HG02623 (cell line): ENCODE measurements at regions not wholly inside any gene's neighbourhood (a gene's known extent, or its start where the extent isn't known, plus 50 kb on each side); places are given as distances from the start of the nearest gene placed in this dataset.

Experiments
- ATAC-seq: cut with Tn5 transposase; IDR thresholded peaks from one replicate; pipeline ENCODE4 v1.9.1; 2021; ENCODE audit warnings: moderate library complexity; ENCODE audit not compliant: unreplicated experiment

DNA sequence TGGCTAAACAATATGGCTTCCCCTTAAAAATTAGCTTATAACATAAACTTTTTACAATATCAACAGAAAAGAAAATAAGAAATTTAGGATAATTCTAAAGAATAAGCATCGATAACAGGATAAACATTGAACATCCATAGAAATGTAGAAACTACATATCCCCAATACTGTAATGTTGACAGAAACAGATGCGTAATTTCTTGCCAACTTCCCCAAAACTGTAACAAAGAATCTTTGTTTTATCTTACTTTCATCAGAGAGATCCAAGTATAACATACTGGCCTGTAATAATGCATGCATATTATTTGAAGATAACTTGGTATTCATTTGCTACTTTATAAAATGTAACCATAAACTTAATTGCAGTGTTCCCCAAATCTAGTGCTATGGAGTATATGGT lies 339.9 kb downstream of the ARL4A start:
- ATAC-seq, result no peak

DNA sequence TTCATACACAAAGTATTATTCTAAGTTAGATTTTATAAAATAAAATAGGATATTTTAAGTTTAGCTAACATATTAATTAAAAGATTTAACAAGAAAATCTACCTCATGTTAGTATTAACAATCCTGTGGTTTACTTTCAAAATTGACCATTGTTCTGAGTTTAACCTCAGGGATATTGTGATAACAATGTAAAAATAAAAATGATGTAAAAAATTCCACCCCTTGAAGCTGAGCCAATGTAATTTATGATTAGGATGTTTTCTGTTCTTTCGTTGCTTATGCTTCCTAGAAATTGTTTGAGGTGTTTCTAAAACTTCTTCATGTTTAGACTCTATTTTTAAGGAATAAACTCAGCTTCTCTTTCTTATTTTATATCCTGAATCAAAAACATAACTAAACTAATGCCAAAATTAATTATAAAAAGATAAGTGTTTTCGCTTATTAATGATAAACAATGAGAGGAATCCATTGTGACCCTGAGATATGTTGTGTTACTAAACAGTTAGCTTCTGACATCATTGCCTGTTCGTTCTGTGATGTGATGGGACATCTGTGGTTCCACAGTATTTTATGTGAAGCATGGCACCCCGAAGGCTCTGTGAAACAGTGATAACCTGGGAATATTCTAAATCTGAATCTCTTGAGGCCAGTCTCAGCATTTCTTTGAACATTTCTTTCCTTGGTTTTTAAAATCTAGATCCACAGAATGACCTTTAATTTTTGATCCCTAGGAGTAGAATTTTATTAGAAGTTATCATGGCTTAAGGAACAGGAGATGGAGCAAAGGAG lies 340.8 kb downstream of the ARL4A start:
- ATAC-seq, result no peak

DNA sequence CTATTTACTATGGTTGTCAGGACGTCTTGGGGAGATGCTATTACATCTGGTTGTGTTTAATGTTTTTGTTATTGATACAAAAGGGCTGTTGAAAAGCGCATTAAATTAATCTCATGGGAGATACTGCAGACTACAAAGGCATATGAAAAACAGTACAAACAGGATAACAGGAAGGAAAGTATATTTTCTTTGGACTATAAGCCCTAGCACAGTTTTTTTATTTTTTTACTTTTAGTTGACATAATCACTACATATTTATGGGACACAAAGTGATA lies 341.3 kb downstream of the ARL4A start:
- ATAC-seq, result no peak

DNA sequence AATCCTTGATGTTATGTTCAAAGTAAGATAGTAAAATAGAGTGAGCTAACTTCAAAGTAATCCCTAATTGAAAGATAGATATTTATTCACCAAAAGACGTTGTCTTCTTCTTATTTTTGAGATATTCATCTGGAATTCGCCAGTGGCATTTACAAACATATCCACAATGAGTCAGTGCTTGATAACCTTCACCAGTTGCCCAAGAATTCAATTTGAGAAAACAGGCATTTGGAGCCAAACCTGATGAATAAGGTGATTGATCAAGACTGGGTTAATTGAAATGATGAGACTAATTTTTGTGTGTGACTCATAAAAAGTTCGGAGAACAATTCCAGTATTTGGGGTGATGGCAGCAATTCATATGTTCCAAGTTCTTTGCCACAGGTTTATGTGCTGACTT lies 344.0 kb downstream of the ARL4A start:
- no peak for ATAC-seq

DNA sequence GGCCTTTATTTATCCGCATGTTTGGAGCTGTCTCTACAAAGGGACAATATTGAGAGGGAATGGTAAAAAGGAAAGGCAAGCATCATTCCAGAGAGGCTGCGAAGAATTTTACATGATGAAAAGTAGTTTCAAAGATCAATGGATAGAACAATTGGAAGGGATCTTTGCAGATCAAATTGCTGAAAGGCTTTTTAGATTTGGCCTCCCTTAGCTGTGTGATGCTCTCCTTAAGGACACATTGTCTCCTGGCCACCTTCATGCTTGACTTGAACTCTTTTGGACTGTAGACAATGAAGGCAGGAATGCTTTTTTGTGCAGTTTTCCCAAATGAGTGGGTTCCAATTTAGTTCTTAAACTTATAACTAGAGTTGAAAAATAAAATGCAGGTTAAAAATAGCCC lies 344.7 kb downstream of the ARL4A start:
- no peak for ATAC-seq

DNA sequence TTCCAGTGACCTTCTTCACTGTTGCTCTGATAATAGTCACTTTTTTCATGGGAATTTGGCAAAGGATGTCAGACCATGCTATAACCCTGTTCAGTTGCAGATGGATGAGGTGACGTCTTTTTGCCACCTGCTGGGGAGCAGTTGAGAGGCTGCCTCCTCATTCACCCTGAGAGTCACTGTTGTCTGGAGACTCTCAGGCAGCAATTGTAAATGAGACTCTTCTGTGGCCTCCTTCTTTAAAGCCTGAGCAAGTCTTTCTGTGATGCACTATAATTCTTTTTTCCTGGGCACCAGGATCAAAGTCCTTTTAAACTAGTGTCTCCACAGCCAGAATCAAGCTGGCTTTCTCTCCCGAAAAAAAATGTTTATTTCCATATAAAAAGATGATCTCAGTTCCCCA lies 345.1 kb downstream of the ARL4A start:
- ATAC-seq, result no peak

DNA sequence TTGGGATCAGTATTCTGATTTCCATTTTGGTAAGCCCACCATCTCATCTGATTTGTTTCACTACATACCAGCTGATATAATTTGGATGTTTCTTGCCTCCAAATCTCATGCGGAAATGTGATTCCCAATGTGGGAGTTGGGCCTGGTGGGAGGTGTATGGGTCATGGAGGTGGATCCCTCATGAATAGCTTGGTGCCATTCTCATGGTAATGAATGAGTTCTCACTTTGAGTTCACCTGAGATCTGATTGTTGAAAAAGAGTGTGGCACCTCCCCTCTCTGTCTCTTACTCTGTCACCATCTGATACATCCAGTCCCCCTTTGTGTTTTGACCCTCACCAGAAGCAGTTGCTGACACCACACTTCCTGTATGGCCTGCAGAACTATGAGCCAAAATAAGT lies 347.3 kb downstream of the ARL4A start:
- no peak for ATAC-seq

DNA sequence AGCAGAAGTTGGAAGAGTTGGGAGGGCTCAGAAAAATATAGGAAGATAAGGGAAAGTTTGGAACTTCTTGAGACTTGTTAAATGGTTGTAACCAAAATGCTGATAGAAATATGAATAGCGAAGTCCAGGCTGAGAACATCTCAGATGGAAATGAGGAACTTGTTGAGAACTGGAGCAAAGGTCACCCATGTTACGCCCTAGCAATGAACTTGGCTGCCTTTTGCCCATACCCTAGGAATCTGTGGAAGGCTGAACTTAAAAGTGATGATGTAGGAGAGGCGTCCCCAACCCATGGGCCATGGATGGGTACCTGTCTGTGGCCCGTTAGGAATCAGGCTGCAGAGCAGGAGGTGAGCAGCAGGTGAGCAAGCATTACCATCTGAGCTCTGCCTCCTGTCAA lies 347.8 kb downstream of the ARL4A start:
- ATAC-seq, result no peak

DNA sequence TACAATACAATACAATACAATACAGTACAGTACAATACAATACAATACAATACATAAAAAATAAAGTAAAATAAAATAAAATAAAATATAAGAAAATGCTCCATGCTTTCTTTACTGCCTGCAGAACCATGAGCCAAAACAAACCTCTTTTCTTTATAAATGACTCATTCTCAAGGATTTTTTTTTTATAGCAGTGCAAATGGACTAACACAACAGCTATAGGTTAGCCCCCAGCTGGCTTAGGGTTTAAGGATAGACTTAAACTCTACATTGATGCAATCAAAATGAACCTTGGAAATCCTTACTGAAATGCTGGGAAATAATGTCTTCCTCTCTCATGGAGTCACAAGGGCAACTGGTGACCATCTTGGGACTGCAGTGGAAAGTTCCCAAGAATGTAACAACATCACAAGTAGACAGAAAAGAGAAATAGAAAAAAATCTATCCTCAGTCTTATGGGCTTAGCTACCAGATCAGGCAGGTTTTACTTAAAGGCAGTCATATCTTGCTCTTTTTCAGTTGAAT lies 348.9 kb downstream of the ARL4A start:
- ATAC-seq, result no peak

DNA sequence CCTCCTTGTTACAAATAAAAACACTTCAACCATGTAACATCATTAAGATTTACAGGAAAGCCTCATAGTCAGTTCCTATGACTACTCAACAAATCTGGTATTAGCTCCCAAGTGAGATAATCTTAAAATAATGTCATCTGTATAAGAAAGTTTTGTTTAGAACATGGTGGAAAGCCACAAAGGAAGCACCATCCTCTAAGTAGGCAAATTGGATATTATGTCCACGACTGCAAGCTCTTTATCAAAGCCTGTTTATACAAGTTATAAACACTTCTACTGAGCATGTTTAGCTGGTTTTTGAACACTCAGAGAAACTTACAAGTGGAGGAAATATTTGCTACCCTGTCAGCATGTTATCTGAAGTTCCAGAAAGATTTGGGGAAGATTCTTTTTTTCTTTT lies 349.8 kb downstream of the ARL4A start:
- no peak for ATAC-seq

DNA sequence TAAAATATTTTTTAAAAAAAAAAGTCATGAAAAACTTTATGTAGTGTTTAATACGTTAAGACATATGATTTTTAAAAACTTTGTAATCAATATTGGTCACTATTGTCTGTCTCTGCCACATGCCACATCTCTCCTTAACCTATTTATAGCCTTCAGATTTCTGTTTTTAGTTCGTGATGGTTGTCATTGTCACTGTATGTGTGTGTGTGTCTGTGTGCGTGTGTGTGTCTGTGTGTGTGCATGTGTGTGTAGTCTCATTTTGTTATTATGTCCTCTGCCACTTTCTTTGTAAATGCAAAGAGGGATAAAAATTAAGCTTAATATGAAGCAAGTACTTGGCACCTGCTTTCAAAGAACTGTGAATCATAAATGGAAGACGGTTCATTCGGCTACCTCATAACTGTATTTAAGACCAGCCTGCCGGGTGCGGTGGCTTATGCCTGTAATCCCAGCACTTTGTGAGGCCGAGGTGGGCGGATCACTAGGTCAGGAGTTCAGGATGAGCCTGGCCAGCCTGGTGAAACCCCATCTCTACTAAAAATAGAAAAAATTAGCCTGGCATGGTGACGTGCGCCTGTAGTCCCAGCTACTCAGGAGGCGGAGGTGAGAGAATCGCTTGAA lies 354.0 kb downstream of the ARL4A start:
- no peak for ATAC-seq

DNA sequence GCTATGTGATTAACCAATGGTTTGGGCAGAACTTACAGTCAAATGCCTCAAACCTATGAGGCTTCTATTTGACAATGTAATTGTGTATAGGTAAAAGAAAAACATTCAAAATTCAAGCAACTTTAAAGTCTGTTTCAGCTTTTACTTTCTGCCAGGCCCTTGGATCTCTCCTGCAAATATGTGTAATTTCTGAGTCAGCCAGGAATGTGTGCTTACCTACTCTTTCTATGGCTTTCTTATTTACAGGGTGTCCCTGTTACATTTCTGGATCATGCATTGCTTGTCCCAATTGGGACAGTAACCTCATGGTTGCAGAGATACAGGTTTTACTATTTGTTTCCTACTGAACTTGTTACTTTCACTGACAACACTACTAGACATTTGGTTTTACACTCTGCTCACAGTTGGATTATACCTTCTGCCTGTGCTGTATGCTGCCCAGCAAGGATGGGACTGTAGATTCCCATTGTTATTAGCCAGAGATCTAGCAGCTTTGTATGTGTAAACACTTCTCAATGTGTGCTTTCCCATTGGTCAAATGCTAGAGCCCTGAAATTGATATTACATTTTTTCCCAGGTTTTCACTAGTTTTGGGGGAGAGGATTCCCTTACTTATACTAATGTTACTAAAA lies 355.3 kb downstream of the ARL4A start:
- ATAC-seq, result no peak

DNA sequence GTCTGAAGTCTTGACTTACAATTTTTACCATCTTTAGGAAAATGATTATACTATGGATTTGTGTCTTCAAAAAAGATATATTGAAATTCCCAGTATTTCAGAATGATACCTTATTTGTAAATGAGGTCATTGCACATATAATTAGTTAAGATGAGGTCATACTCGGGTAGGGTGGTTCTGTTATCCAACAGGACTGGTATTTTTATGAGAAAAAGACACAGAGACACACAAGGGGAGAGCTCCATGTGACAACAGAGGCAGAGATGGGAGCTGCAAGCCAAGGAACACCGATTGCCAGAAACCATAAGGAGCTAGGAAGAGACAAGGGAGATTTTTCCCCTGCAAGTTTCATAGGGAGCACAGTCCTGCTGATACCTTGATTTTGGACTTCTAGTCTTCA lies 356.9 kb downstream of the ARL4A start:
- ATAC-seq, result no peak

DNA sequence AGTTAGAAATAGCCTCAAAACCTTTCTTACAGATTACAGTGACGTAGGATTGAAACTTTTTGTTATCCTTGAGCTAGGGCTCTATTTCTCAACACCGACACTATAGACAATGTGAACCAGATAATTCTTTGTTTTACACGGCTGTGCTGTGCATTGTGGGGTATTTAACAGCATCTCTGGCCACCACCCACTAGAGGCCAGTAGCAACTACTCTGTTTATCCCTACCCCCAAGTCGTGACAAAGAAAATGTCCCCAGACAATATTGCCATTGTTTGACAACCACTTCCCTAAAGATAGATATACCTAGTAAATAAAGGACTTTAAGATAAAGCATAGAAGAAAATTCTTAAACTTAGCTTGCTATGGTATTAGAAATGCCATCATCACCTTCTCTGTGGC lies 359.6 kb downstream of the ARL4A start:
- ATAC-seq, result peak; percentile 58

DNA sequence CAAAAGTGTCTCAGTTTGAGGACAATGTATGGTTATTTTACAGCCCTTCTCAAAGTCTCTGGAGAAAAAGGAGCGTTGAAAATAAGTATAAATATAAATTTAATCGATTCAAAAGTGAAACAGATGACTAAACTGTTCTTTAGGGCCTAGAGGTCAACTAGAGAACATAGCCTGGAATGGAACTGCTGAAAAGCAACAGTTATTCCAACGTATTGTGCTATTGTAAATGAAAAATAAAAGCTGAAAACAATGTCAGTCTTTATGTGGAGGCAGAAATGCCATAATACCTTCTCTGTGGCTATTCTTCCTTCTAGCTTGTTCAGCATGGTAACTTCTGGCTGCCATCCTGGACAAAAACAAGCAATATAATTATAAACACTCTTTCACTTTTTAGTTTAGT lies 362.5 kb downstream of the ARL4A start:
- no peak for ATAC-seq

DNA sequence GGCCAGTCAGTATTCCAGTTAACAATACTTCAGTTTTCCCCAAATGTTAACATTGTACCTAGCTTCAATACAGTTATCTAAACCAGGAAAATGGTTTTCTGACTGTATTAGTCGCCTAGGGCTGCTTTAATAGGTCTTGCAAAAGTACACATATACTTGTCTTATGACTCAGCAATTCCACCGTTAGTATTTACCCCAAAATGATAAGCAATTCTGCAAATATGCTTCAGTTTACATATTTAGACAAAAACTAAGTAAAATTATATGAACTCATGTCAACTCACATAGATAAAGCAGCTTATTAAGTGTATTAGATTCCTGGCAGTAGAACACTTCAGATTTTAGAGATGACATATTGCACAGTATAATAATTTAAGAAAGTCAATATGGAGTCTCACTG lies 363.3 kb downstream of the ARL4A start:
- ATAC-seq, result no peak

DNA sequence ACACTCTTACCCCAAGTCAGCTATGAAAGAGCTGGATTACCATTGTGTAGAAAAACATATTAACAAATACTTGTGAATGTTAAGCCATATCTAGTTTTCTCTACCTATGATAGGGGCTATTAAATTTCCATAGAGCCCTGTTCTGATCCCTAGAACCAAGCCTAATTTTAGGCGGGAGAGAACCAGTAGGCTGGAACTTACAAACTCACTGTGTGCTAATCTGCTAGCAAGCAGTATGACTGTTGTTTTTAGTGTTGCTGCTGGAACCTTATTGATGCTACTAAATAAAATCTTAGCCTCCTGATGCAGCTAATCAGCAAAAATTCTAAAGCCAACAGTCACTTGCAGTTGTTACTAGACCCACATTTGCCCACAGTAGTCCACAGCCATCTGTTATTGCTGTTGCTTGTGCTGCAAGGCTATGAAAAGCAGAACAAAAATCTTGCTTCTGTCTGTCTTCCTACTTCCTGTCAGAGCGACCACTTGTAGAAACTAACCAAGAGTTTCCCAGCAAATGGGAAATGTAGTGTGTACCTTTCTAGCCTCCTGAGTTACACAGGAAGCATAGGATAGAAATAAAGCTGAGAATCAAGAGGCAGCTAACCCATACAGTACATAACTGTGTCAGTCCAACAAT lies 368.4 kb downstream of the ARL4A start:
- ATAC-seq, result no peak

DNA sequence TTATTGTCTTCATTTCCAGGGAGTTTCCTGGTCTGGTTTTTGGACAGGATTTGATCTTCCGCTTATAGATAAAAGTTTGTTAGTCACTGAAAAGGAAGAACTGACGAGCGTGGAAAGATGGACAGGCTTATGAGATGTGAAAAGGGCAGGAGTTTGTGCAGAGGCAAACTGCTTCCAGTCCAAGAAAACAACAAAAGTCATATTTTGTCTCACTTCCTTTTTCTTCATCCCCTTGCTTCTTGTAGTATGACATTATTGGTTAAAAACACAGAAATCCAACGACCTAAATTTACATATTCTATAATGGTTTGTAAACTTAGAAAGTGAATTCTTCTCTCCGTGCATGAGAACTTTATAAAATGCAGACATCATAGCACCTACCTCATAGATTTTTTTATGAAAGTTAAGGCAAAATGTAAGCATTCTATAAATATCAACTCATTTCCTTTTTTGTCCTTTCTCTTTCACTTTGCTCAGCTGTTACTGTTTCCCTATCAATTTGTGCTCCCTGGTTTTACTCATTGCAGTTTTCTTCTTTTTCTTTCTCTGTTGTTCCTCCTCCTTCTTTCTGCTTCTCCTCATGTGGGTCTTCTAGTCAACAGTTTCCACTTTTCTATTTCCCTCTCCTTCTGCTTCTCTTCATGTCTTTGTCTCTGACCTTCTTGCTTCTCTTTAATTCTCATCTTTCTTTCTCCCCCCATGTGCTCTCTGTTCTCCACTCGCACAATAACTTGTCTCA lies 370.2 kb downstream of the ARL4A start:
- ATAC-seq, result peak; percentile 92

DNA sequence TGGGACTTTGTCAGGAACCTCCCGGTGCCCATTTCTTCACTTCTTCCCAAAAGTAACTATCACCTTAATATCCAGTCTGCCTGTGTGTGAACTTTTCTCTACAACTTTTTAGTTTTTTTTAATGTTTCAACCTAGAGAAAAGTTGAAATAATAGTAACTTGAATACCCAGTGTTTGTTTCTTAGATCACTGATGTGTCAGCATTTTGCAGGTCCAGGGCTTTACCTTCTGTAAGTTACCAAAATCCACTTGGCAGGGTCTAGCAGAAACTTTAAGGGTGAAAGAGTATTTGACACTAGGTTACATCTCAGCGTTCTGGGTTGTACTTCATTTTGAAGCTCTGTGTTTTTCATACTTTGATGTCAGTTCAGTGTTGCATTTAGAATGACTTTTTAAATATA lies 372.7 kb downstream of the ARL4A start:
- ATAC-seq, result no peak

DNA sequence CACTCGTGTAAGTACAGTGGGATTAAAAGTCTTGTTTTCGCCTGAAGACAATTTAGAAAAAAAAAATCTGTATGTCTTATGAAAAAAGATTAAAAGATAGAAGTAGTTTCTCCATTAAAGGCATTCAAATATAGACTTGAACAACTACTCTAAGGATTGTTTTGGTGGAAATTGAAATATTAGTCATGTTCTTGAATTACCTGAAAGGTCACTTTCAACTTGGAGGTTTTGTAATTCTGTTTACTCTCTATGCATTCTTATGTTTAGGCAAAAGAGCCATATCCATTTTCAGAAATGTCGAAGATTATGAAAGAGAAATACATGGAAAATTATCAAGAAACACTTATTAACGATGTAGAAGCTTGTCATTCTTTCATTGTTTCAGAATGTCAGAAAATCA lies 373.7 kb downstream of the ARL4A start:
- ATAC-seq, result no peak

DNA sequence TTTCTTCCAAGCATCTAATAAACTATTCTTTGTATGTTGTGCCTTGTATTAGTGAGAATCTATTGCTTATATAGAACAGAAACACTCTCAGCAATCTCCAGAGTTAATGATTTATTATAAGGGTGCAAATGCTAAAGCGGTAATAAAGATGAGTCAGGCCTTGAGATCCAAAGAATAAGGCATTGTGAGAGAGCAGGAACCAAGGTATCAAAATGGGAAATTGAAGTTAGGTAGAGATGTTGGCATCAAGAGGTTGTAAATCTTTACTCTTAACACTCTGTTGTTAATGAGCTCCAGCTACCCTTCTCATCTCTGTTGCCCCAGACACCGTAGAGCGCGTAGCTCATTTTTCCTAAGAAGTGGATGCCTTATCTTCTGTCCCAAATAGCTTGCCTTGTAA lies 375.2 kb downstream of the ARL4A start:
- no peak for ATAC-seq
